Body of pancreas (tissue), 4 donors: ENCODE measurements at regions not wholly inside any gene's neighbourhood (a gene's known extent, or its start where the extent isn't known, plus 50 kb on each side); places are given as distances from the start of the nearest gene placed in this dataset.

ENCODE experiments used
- ATAC-seq: fragments of 150-250 bp; one replicate; pipeline ENCODE4 v1.9.1; 2016
- DNase-seq, 4 donors: peaks; one replicate each; pipeline ENCODE4 v3.0.0-alpha.2; 2019
- H3K27ac ChIP-seq, 4 donors: fragments of 200-600 bp; sonication (generic); 1 replicate in 3 of 4; 2 replicates in 1 of 4; pipeline versions ENCODE4 v1.5.1 to v1.6.1; 2016 to 2019; ENCODE audit warnings: mild to moderate bottlenecking in 1 of 4, mixed read lengths in 1 of 4, moderate library complexity in 1 of 4
- H3K27me3 ChIP-seq, 2 donors: fragments of 200-600 bp; sonication (generic); one replicate each; pipeline ENCODE4 v1.6.0; 2016; ENCODE audit warnings: mild to moderate bottlenecking in 1 of 2
- H3K36me3 ChIP-seq, 2 donors: fragments of 200-600 bp; sonication (generic); replicated peaks in 1 of 2; 2 replicates each; pipeline ENCODE4 v1.5.1; 2016; ENCODE audit warnings: low read depth in 2 of 2; ENCODE audit not compliant: insufficient read depth in 1 of 2
- H3K4me1 ChIP-seq: fragments of 200-600 bp; sonication (generic); one replicate; pipeline ENCODE4 v1.6.0; 2016
- H3K4me3 ChIP-seq, 2 donors: fragments of 200-600 bp; sonication (generic); 1 replicate in 1 of 2; 2 replicates in 1 of 2; pipeline ENCODE4 v1.5.1; 2016 to 2019
- H3K9me3 ChIP-seq, 3 donors: fragments of 200-600 bp; sonication (generic); 1 replicate in 2 of 3; 2 replicates in 1 of 3; pipeline ENCODE4 v1.5.1; 2016
- CTCF ChIP-seq, 7 experiments: fragments of 450-650 bp in 4 of 7; fragments of 200-600 bp in 3 of 7; sonication (generic) in 3 of 7; IDR thresholded peaks; one replicate each; pipeline ENCODE4 v1.5.1; 2016 to 2019; ENCODE audit warnings: antibody characterized with exemption in 7 of 7
- POLR2A ChIP-seq, 3 donors: fragments of 450-650 bp; IDR thresholded peaks; one replicate each; pipeline ENCODE4 v1.6.1; 2016; ENCODE audit warnings: antibody characterized with exemption in 3 of 3, mild to moderate bottlenecking in 2 of 3
- WGBS, 2 donors: methylation state at CpG; one replicate each; pipeline ENCODE4 v1.1.5; 2017; 5-methylcytosine and 5-hydroxymethylcytosine counted together
- intact Hi-C: fragments of 100-400 bp; cut with DNase I; formaldehyde crosslinking; loops from one replicate; pipeline ENCODE4 v1.15.1; 2023

- WGBS, 2 donors: 82 to 83% methylated on average over 3 of the region's 3 CpGs
- no peaks in the 10 kb centered on the region for H3K27me3 ChIP-seq
- H3K4me1 ChIP-seq: peaks cover 8% of the 10 kb centered on the region
- ATAC-seq: no peak
- H3K36me3 ChIP-seq: no peaks in the 10 kb centered on the region
- TF ChIP-seq CTCF (IDR thresholded peaks at IDR 0.05) (no peak), POLR2A (IDR thresholded peaks at IDR 0.05) (no peak)
- H3K4me3 ChIP-seq: no peak overlapping the region
- no peak overlapping the region for H3K27ac ChIP-seq
- DNase-seq: no peak
- no peaks in the 10 kb centered on the region for H3K9me3 ChIP-seq
- intact Hi-C loops: no loop called here
Observed at GRCh38 chr7:104962781-104963180, 51.2 kb upstream of the KMT2E start.

GRCh38 chr7:104963378-104963990, 50.5 kb upstream of the KMT2E start:
- peak overlapping the region in 1 of 4 donors; percentile 4 for H3K27ac ChIP-seq
- intact Hi-C loops: no loop called here
- no peak for DNase-seq
- ATAC-seq: no peak
- H3K36me3 ChIP-seq: no peaks in the 10 kb centered on the region
- WGBS, 2 donors: 67 to 86% methylated on average over 2 of the region's 2 CpGs
- no peaks in the 10 kb centered on the region for H3K27me3 ChIP-seq
- no peak overlapping the region for H3K4me3 ChIP-seq
- no peak for TF ChIP-seq CTCF (IDR thresholded peaks at IDR 0.05)
- TF ChIP-seq POLR2A (IDR thresholded peaks at IDR 0.05): no peak
- no peaks in the 10 kb centered on the region for H3K9me3 ChIP-seq
- peaks cover 15% of the 10 kb centered on the region for H3K4me1 ChIP-seq

- Histone ChIP-seq H3K4me3 (no peak overlapping the region), H3K27me3 (no peaks in the 10 kb centered on the region), H3K27ac (peak overlapping the region in 1 of 4 donors; percentile 4), H3K4me1 (peaks cover 17% of the 10 kb centered on the region), H3K36me3 (no peaks in the 10 kb centered on the region), H3K9me3 (no peaks in the 10 kb centered on the region)
- TF ChIP-seq CTCF (IDR thresholded peaks at IDR 0.05): no peak
- no peak for TF ChIP-seq POLR2A (IDR thresholded peaks at IDR 0.05)
- 64 to 94% methylated on average over 1 to 3 of the region's 3 CpGs for WGBS, 2 donors
- intact Hi-C loops: no loop called here
- ATAC-seq (peak; percentile 49), DNase-seq (peak in 2 of 4 donors; percentile 37 to 46)
Observed at GRCh38 chr7:104963991-104964385, 50.0 kb upstream of the KMT2E start.
